GM08714 (cell line): ENCODE measurements at regions not wholly inside any gene's neighbourhood (a gene's known extent, or its start where the extent isn't known, plus 50 kb on each side); places are given as distances from the start of the nearest gene placed in this dataset.

Experiments
- H3K4me3 ChIP-seq: fragments of 200-500 bp; sonication (Bioruptor generic); 2 replicates; pipeline ENCODE4 v1.5.1; 2014; ENCODE audit warnings: mild to moderate bottlenecking, low read length, inconsistent platforms
- ZNF274 ChIP-seq: IDR thresholded peaks from 2 replicates; pipeline ENCODE4 v1.6.1; 2012; ENCODE audit warnings: mild to moderate bottlenecking, low read depth, low read length

DNA sequence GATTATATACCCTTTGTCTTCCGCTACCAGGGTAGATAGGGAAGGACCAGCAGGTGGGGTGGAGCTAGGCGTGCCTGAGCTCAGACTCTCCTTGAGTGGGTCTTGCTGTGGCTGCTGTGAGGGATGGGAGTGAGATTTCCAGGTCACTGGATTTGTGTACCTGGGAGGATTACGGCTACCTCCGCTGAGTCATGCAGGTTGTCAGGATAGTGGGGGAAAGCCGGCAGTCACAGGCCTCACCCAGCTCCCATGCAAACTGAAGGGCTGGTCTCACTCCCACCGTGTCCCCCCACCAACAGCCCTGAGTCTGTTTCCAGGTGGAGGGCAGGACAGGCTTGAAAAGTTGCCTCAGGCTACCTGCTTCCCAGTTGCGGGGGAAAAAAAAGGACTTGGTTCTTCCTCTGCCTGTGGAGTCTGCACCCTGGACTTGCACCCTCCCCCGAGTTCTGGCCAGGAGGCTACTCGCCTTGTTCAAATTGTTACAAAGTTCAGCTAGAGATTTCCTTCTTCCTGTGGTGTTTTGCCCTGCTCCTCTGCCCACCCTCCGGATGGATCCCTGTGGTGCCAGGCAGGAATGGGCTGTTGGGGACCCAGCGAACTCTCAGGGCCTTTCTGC, 268.3 kb downstream of the VAPA start:
- TF ChIP-seq ZNF274 = no peak
- no peak overlapping the region for H3K4me3 ChIP-seq

- TF ChIP-seq ZNF274 = no peak
- H3K4me3 ChIP-seq = no peak overlapping the region
Observed at GRCh38 chr18:10184776-10185175, 269.7 kb upstream of the APCDD1 start.

DNA sequence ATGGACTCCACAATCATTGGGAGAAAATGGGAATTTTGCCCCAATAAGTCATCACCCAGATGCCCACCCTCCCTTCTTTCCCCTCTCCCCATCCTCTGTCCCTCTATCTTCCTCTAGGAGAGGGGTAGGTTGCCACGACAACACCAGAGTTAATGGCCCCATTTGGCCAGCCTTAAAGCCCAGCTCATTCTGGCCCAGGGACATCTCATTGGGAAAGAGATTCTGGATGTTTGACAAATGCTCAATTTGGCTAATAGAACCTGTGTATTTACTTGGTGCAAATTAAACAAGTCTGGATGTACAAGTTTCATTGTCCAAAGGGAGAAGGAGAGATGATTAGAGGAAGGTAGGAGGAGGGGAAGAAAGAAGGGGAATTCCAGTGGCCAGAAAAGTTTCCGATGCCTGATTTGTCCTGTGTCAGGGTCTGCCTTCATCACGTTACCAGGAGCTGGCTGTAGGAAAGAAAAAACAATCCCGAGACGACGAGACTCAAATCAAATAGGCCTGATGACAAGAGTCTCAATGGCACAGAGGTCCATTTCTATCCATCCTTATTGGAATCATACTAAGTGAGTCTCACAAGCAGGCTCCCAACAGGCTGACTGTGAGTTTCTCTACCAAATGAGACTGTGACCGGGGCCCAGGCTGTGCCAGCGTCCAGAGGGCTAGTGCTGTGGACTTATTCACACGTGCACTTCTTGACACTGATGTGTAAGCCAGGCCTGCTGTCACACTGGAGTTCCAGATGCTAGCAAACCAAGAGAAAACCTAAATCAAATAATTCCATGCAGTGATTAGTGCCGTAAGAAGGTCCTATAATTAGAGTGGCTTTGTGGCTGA, 265.2 kb upstream of the APCDD1 start:
- no peak for TF ChIP-seq ZNF274
- no peak overlapping the region for H3K4me3 ChIP-seq

- H3K4me3 ChIP-seq = no peak overlapping the region
- TF ChIP-seq ZNF274 = no peak
Observed at GRCh38 chr18:10190564-10190963, 263.9 kb upstream of the APCDD1 start.

- no peak for TF ChIP-seq ZNF274
Observed at GRCh38 chr18:10193444-10193843, 261.0 kb upstream of the APCDD1 start.

GRCh38 chr18:10194592-10194991, 259.8 kb upstream of the APCDD1 start:
- TF ChIP-seq ZNF274 = no peak

More at GRCh38 chr18:10193444-10193843, 261.0 kb upstream of the APCDD1 start:
- H3K4me3 ChIP-seq = no peak overlapping the region

DNA sequence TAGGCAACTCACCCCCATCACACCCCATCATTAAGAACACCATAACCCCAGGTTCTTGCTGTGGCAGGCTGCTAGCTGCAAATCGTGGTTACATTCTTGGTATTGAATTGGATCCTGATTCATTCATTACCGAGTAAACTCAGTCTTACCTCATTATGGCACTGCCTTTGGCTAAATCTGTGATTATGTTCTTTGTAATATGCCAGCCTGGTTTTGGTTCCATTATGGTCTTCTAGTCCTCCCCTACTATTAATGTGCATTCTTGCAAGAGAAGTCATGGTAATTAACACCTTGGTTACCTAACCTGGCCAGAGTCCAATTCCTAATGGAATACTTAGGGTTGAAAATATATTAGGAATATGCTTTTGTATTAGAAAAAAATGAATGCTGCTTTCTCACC, 258.9 kb upstream of the APCDD1 start:
- no peak overlapping the region for H3K4me3 ChIP-seq
- no peak for TF ChIP-seq ZNF274

More at GRCh38 chr18:10194592-10194991, 259.8 kb upstream of the APCDD1 start:
- H3K4me3 ChIP-seq = no peak overlapping the region

- TF ChIP-seq ZNF274 = no peak
- H3K4me3 ChIP-seq = no peak overlapping the region
Observed at GRCh38 chr18:10197097-10197496, 257.3 kb upstream of the APCDD1 start.

- H3K4me3 ChIP-seq = no peak overlapping the region
- TF ChIP-seq ZNF274 = no peak
Observed at GRCh38 chr18:10201226-10201625, 253.2 kb upstream of the APCDD1 start.

DNA sequence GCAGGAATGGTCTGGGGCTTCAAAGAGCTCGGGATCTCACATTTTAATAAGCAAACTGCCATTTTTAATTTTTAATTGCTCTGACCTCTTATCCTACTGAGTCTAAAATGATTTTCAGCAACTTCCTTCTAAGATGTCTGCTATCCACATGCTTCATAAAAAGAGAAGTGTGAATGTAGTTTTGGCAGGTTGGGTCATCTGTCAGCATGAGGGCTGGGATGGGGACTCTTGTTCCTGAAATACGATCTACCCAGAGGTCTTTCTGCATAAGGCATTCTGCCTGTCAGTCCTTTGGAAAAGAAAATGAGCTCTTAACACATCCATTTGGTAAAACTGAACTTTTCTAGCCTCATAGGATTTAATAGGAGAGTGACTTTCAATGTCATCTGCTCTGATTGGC, 252.8 kb upstream of the APCDD1 start:
- TF ChIP-seq ZNF274 = no peak
- no peak overlapping the region for H3K4me3 ChIP-seq

- H3K4me3 ChIP-seq = no peak overlapping the region
- no peak for TF ChIP-seq ZNF274
Observed at GRCh38 chr18:10202845-10203321, 251.6 kb upstream of the APCDD1 start.

DNA sequence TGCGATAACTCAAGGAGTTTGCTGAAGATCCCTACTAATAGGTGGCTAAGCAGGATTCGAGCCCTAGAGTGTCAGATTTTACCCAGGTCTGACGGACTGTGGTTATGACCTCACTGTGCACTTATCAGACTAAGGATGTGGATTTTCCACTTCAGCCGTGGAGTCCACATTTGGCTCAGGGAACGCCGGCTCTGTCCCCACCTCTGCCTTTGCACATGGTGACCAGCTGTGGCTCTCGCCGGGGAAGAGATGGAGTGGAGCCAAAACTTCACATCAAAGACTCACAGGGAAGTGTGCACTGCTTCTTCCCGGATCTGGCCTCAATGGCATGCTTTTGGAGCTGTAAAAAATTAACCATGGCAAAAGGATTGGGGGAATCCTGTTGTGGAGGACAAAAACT, 249.3 kb upstream of the APCDD1 start:
- H3K4me3 ChIP-seq = no peak overlapping the region
- no peak for TF ChIP-seq ZNF274

GRCh38 chr18:10207682-10208345, 246.6 kb upstream of the APCDD1 start:
- no peak for TF ChIP-seq ZNF274
- no peak overlapping the region for H3K4me3 ChIP-seq

DNA sequence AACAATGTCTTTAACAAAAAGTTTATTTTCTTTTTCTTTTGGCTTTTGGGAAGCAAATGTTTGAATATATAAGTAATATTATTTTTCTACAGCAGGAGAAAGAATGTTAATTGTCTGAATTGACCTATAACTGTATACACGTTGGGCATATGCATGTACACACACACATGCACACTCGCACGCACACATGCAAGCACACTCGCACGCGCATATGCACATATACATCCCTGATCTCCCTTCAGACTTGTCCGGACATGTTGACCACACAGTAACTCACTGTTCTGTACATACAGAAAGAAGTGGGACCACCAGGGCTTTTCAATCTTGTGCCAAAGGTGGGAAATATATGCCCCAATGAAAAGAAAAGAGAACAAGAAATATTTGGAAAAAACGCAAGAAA, 245.1 kb upstream of the APCDD1 start:
- TF ChIP-seq ZNF274 = no peak
- H3K4me3 ChIP-seq = no peak overlapping the region
